PC-3 (cell line): ENCODE measurements at regions not wholly inside any gene's neighbourhood (a gene's known extent, or its start where the extent isn't known, plus 50 kb on each side); places are given as distances from the start of the nearest gene placed in this dataset.

Source experiments
- CTCF ChIP-seq: fragments of 300-600 bp; sonication (generic); conservative IDR thresholded peaks from 2 replicates; pipeline ENCODE4 v1.5.1; 2017; ENCODE audit warnings: antibody characterized with exemption, low read depth, mild to moderate bottlenecking, low read length
- EZH2 ChIP-seq: fragments of 300-600 bp; sonication (generic); IDR thresholded peaks from one replicate; pipeline ENCODE4 v1.6.1; 2017; ENCODE audit warnings: antibody characterized with exemption, mild to moderate bottlenecking, low read length; ENCODE audit not compliant: unreplicated experiment

GRCh38 chr15:95471690-95472086 lies 858.8 kb upstream of the NR2F2 start:
- no peak for TF ChIP-seq CTCF
- no peak for TF ChIP-seq EZH2
